ENCODE measurements at regions not wholly inside any gene's neighbourhood (a gene's known extent, or its start where the extent isn't known, plus 50 kb on each side); places are given as distances from the start of the nearest gene placed in this dataset.
"Not testable (repeated sequence)": the region's sequence is repeated elsewhere in the genome, so short reads cannot be mapped to it uniquely, and the experiment has no call there.

GRCh38 chr12:47470349-47470748 is 235.5 kb downstream of the RPAP3 start:
- H3K27me3 ChIP-seq (ENCODE audit: insufficient read depth); H3K9me2 ChIP-seq (ENCODE audit: insufficient read depth); H3K4me1 ChIP-seq (ENCODE audit: insufficient read depth); H3K27ac ChIP-seq (ENCODE audit: low read depth); H3K36me3 Mint-ChIP-seq (ENCODE audit: low read depth); ATAC-seq; H3K4me1 Mint-ChIP-seq; H3K4me2 ChIP-seq; H3K79me2 ChIP-seq (replicated peaks; ENCODE audit: insufficient read depth); H3K27ac Mint-ChIP-seq; H3K4me3 ChIP-seq; H3K27me3 Mint-ChIP-seq (ENCODE audit: insufficient read depth, low read depth, poor library complexity); DNase-seq (ENCODE audit: low spot score); H3K36me3 ChIP-seq (ENCODE audit: insufficient read depth); H3K4me3 Mint-ChIP-seq; H2AFZ ChIP-seq; H4K20me1 ChIP-seq (replicated peaks; ENCODE audit: insufficient read depth); H3F3A ChIP-seq (replicated peaks; ENCODE audit: low read depth): not testable (repeated sequence)
- H3K9me3 Mint-ChIP-seq = peaks cover 41% of the 10 kb centered on the region

- H2AFZ ChIP-seq; H3K27me3 Mint-ChIP-seq (ENCODE audit: insufficient read depth, low read depth, poor library complexity); H3K27me3 ChIP-seq (ENCODE audit: insufficient read depth); H3K27ac Mint-ChIP-seq; H3K4me1 Mint-ChIP-seq; DNase-seq (ENCODE audit: low spot score); H3K36me3 ChIP-seq (ENCODE audit: insufficient read depth); H3K4me3 ChIP-seq; ATAC-seq; H3F3A ChIP-seq (replicated peaks; ENCODE audit: low read depth); H3K4me1 ChIP-seq (ENCODE audit: insufficient read depth); H3K79me2 ChIP-seq (replicated peaks; ENCODE audit: insufficient read depth); H3K27ac ChIP-seq (ENCODE audit: low read depth); H3K4me3 Mint-ChIP-seq; H3K9me2 ChIP-seq (ENCODE audit: insufficient read depth); H4K20me1 ChIP-seq (replicated peaks; ENCODE audit: insufficient read depth); H3K4me2 ChIP-seq: not testable (repeated sequence)
- Mint-ChIP-seq H3K36me3 (ENCODE audit: low read depth) (peaks cover 11% of the 10 kb centered on the region), H3K9me3 (peaks cover 69% of the 10 kb centered on the region)
Observed at GRCh38 chr12:47463918-47464317, 241.9 kb downstream of the RPAP3 start.

GRCh38 chr12:47458279-47458678 is 247.6 kb downstream of the RPAP3 start:
- Mint-ChIP-seq H3K27me3 (ENCODE audit: insufficient read depth, low read depth, poor library complexity) (no peaks in the 10 kb centered on the region), H3K4me3 (no peak overlapping the region), H3K9me3 (peaks cover 57% of the 10 kb centered on the region)

GRCh38 chr12:47449797-47450196 is 256.0 kb downstream of the RPAP3 start:
- H3K27me3 ChIP-seq (ENCODE audit: insufficient read depth) = no peaks in the 10 kb centered on the region
- H3K4me2 ChIP-seq = no peak overlapping the region
- Mint-ChIP-seq H3K36me3 (ENCODE audit: low read depth) (no peaks in the 10 kb centered on the region), H3K9me3 (peaks cover 7% of the 10 kb centered on the region), H3K4me1 (no peaks in the 10 kb centered on the region), H3K27ac (no peak overlapping the region), H3K27me3 (ENCODE audit: insufficient read depth, low read depth, poor library complexity) (no peaks in the 10 kb centered on the region), H3K4me3 (no peak overlapping the region)
- no peaks in the 10 kb centered on the region for H3K4me1 ChIP-seq (ENCODE audit: insufficient read depth)
- no peaks in the 10 kb centered on the region for H3K36me3 ChIP-seq (ENCODE audit: insufficient read depth)
- no peak overlapping the region for H3K4me3 ChIP-seq
- no peak for DNase-seq (ENCODE audit: low spot score)
- H3K27ac ChIP-seq (ENCODE audit: low read depth) = no peak overlapping the region
- no peaks in the 10 kb centered on the region for H3F3A ChIP-seq (replicated peaks; ENCODE audit: low read depth)
- no peaks in the 10 kb centered on the region for H3K79me2 ChIP-seq (replicated peaks; ENCODE audit: insufficient read depth)
- no peaks in the 10 kb centered on the region for H3K9me2 ChIP-seq (ENCODE audit: insufficient read depth)
- H4K20me1 ChIP-seq (replicated peaks; ENCODE audit: insufficient read depth) = no peaks in the 10 kb centered on the region
- no peak for ATAC-seq
- H2AFZ ChIP-seq = no peak overlapping the region
- TF ChIP-seq POLR2AphosphoS5 (IDR thresholded peaks at IDR 0.05; ENCODE audit: low read depth) = no peak
- no peak for TF ChIP-seq EZH2 (IDR thresholded peaks at IDR 0.05; ENCODE audit: low read depth, unreplicated experiment)

More at GRCh38 chr12:47458279-47458678, 247.6 kb downstream of the RPAP3 start:
- H3K27ac ChIP-seq (ENCODE audit: low read depth) = no peak overlapping the region
- TF ChIP-seq ETS1 (IDR thresholded peaks at IDR 0.05) = no peak
- TF ChIP-seq NANOG (IDR thresholded peaks at IDR 0.05; ENCODE audit: borderline replicate concordance) = no peak
- no peak for TF ChIP-seq EZH2 (IDR thresholded peaks at IDR 0.05; ENCODE audit: low read depth, unreplicated experiment)
- no peak for TF ChIP-seq EZH2phosphoT487 (IDR thresholded peaks at IDR 0.05; ENCODE audit: unreplicated experiment)
- no peaks in the 10 kb centered on the region for H3K36me3 ChIP-seq (ENCODE audit: insufficient read depth)
- no peaks in the 10 kb centered on the region for H3K4me1 ChIP-seq (ENCODE audit: insufficient read depth)
- peaks cover 20% of the 10 kb centered on the region for H3K36me3 Mint-ChIP-seq (ENCODE audit: low read depth)
- H3K4me3 ChIP-seq = no peak overlapping the region
- no peaks in the 10 kb centered on the region for H4K20me1 ChIP-seq (replicated peaks; ENCODE audit: insufficient read depth)
- no peaks in the 10 kb centered on the region for H3K9me2 ChIP-seq (ENCODE audit: insufficient read depth)
- H3K4me1 Mint-ChIP-seq = no peaks in the 10 kb centered on the region
- H3K79me2 ChIP-seq (replicated peaks; ENCODE audit: insufficient read depth) = no peaks in the 10 kb centered on the region
- no peak overlapping the region for H3K4me2 ChIP-seq
- no peak overlapping the region for H3K27ac Mint-ChIP-seq
- no peaks in the 10 kb centered on the region for H3K27me3 ChIP-seq (ENCODE audit: insufficient read depth)
- H3F3A ChIP-seq (replicated peaks; ENCODE audit: low read depth) = no peaks in the 10 kb centered on the region
- no peak overlapping the region for H2AFZ ChIP-seq
- ATAC-seq = no peak
- no peak for DNase-seq (ENCODE audit: low spot score)

Data from GM23338 (cell line).